WTC11 (cell line): ENCODE measurements at regions not wholly inside any gene's neighbourhood (a gene's known extent, or its start where the extent isn't known, plus 50 kb on each side); places are given as distances from the start of the nearest gene placed in this dataset.

Experiments
- ATAC-seq: fragments of 200-7000 bp; cut with Tn5 transposase; 2 replicates; pipeline ENCODE4 v1.10.0; 2021; ENCODE audit warnings: mild to moderate bottlenecking, moderate library complexity
- CTCF ChIA-PET: fragments of 300-600 bp; sonication (Branson Sonifier 250); formaldehyde crosslinking; loops from one replicate; lab custom pipeline; 2021; ENCODE audit warnings: antibody characterized with exemption; lab: Charles Lee
- POLR2A ChIA-PET: fragments of 350-600 bp; sonication (Branson Sonifier 250); formaldehyde crosslinking; loops from one replicate; lab custom pipeline; 2021; ENCODE audit warnings: antibody characterized with exemption; lab: Charles Lee
- DNase-seq: peaks from one replicate; pipeline ENCODE4 v3.0.0; 2021; ENCODE audit warnings: low spot score
- H3K27ac Mint-ChIP-seq: 2 replicates; pipeline ENCODE4 v1.8.0; 2021; ENCODE audit warnings: mixed read lengths
- H3K27me3 Mint-ChIP-seq: 2 replicates; pipeline ENCODE4 v1.8.0; 2021; ENCODE audit warnings: low read depth, mild to moderate bottlenecking, moderate library complexity, mixed read lengths
- H3K36me3 Mint-ChIP-seq: 2 replicates; pipeline ENCODE4 v1.8.0; 2021; ENCODE audit warnings: mixed read lengths
- H3K4me1 Mint-ChIP-seq: 2 replicates; pipeline ENCODE4 v1.8.0; 2022; ENCODE audit warnings: mixed read lengths
- H3K4me3 Mint-ChIP-seq: 2 replicates; pipeline ENCODE4 v1.8.0; 2021; ENCODE audit warnings: mild to moderate bottlenecking, moderate library complexity, mixed read lengths
- H3K9me3 Mint-ChIP-seq: 2 replicates; pipeline ENCODE4 v1.8.0; 2021; ENCODE audit warnings: mixed read lengths
- ATF1 ChIP-seq: sonication (generic); formaldehyde crosslinking; IDR thresholded peaks from 2 replicates; pipeline ENCODE4 v1.8.1; 2023; ENCODE audit warnings: mild to moderate bottlenecking, moderate library complexity, missing genetic modification reagents
- CREM ChIP-seq: sonication (generic); formaldehyde crosslinking; IDR thresholded peaks from 2 replicates; pipeline ENCODE4 v1.8.1; 2022; ENCODE audit warnings: mild to moderate bottlenecking, missing genetic modification reagents, moderate library complexity
- ELF4 ChIP-seq: sonication (generic); formaldehyde crosslinking; IDR thresholded peaks from 2 replicates; pipeline ENCODE4 v1.8.1; 2022; ENCODE audit warnings: low read depth, mild to moderate bottlenecking, moderate library complexity, missing genetic modification reagents
- EMX1 ChIP-seq: fragments of 250-450 bp; sonication (Bioruptor Pico); IDR thresholded peaks from 2 replicates; pipeline ENCODE4 v1.8.0; 2021; ENCODE audit warnings: mild to moderate bottlenecking
- FOXJ3 ChIP-seq: sonication (generic); formaldehyde crosslinking; IDR thresholded peaks from 2 replicates; pipeline ENCODE4 v1.9.0; 2021; ENCODE audit warnings: missing genetic modification reagents, mild to moderate bottlenecking, borderline replicate concordance
- HMGA2 ChIP-seq: fragments of 250-450 bp; sonication (Bioruptor Pico); IDR thresholded peaks from 2 replicates; pipeline ENCODE4 v1.4.0; 2021; ENCODE audit warnings: mild to moderate bottlenecking, moderate library complexity
- HMGXB4 ChIP-seq: sonication (generic); formaldehyde crosslinking; IDR thresholded peaks from 2 replicates; pipeline ENCODE4 v1.8.1; 2023; ENCODE audit warnings: mild to moderate bottlenecking, moderate library complexity, missing genetic modification reagents
- JAZF1 ChIP-seq: fragments of 250-450 bp; sonication (Bioruptor Pico); IDR thresholded peaks from 2 replicates; pipeline ENCODE4 v1.9.0; 2021; ENCODE audit warnings: moderate library complexity, mild to moderate bottlenecking, inconsistent platforms
- JUN ChIP-seq: sonication (generic); formaldehyde crosslinking; IDR thresholded peaks from 2 replicates; pipeline ENCODE4 v1.8.0; 2023; ENCODE audit warnings: mild to moderate bottlenecking, missing genetic modification reagents
- MLX ChIP-seq: sonication (generic); formaldehyde crosslinking; IDR thresholded peaks from 2 replicates; pipeline ENCODE4 v1.8.1; 2023; ENCODE audit warnings: mild to moderate bottlenecking, missing genetic modification reagents, moderate library complexity
- NFE2L1 ChIP-seq: sonication (generic); formaldehyde crosslinking; IDR thresholded peaks from 2 replicates; pipeline ENCODE4 v1.8.1; 2023; ENCODE audit warnings: missing genetic modification reagents
- OVOL2 ChIP-seq: fragments of 250-450 bp; sonication (Bioruptor Pico); IDR thresholded peaks from 2 replicates; pipeline ENCODE4 v1.9.0; 2021; ENCODE audit warnings: mild to moderate bottlenecking, borderline replicate concordance
- PRRX2 ChIP-seq: fragments of 250-450 bp; sonication (Bioruptor Pico); IDR thresholded peaks from 2 replicates; pipeline ENCODE4 v1.8.0; 2021; ENCODE audit warnings: mild to moderate bottlenecking
- SP1 ChIP-seq: sonication (generic); formaldehyde crosslinking; conservative IDR thresholded peaks from 2 replicates; pipeline ENCODE4 v1.8.1; 2022; ENCODE audit warnings: missing genetic modification reagents
- ZNF121 ChIP-seq: sonication (generic); formaldehyde crosslinking; IDR thresholded peaks from 2 replicates; pipeline ENCODE4 v1.8.0; 2023; ENCODE audit warnings: missing genetic modification reagents
- ZNF232 ChIP-seq: sonication (generic); formaldehyde crosslinking; IDR thresholded peaks from 2 replicates; pipeline ENCODE4 v1.8.0; 2022; ENCODE audit warnings: mild to moderate bottlenecking, missing genetic modification reagents
- ZNF671 ChIP-seq: fragments of 250-450 bp; sonication (Bioruptor Pico); IDR thresholded peaks from 2 replicates; pipeline ENCODE4 v1.8.0; 2021; ENCODE audit warnings: mild to moderate bottlenecking
- TF ChIP-seq, protein P1 (sequence below): sonication (generic); formaldehyde crosslinking; IDR thresholded peaks from 2 replicates; pipeline ENCODE4 v1.8.0; 2022; ENCODE audit warnings: mild to moderate bottlenecking, missing genetic modification reagents
- TF ChIP-seq, protein P2 (sequence below): sonication (generic); formaldehyde crosslinking; IDR thresholded peaks from 2 replicates; pipeline ENCODE4 v1.8.1; 2022; ENCODE audit warnings: mild to moderate bottlenecking, moderate library complexity, missing genetic modification reagents
- TF ChIP-seq, protein P3 (sequence below): sonication (generic); formaldehyde crosslinking; IDR thresholded peaks from 2 replicates; pipeline ENCODE4 v1.8.0; 2023; ENCODE audit warnings: mild to moderate bottlenecking, missing genetic modification reagents
- TF ChIP-seq, protein P4 (sequence below): sonication (generic); formaldehyde crosslinking; IDR thresholded peaks from 2 replicates; pipeline ENCODE4 v1.8.0; 2023; ENCODE audit warnings: missing genetic modification reagents, mild to moderate bottlenecking, borderline replicate concordance
- TF ChIP-seq, protein P5 (sequence below): sonication (generic); formaldehyde crosslinking; IDR thresholded peaks from 2 replicates; pipeline ENCODE4 v1.8.0; 2022; ENCODE audit warnings: mild to moderate bottlenecking, missing genetic modification reagents

DNA sequence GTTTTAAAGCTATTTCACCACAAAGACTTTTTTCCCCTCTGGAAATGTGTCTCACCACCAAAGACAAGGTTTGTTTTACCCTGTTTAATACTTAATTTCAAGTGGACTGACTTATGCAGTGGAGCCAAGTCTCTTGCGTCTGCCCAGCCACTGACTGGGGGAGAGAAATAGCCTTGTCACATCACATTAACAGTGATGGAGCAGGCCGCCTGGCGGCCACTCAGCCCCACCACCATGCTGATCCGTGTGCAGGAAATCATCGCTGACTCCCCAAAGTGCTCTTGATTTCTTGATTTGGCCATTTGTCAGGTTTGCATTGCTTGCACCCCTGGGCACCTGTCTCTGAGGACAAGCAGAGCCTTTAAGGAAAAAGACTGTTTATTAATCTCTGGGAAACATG, 334.1 kb downstream of the GLRX3 start (continued):
- no peak for TF ChIP-seq JUN (CRISPR knock-in tag)
- no peak for TF ChIP-seq HMGXB4 (CRISPR knock-in tag)

- POLR2A ChIA-PET, result no interaction called here
- no peak overlapping the region for H3K4me3 Mint-ChIP-seq
- DNase-seq, result no peak
- peaks cover 32% of the 10 kb centered on the region for H3K27me3 Mint-ChIP-seq
- TF ChIP-seq OVOL2 (no peak), EMX1 (CRISPR knock-in tag) (no peak), JAZF1 (CRISPR knock-in tag) (no peak), CREM (CRISPR knock-in tag) (no peak), ZNF121 (no peak), PRRX2 (CRISPR knock-in tag) (no peak), JUN (CRISPR knock-in tag) (no peak), SP1 (CRISPR knock-in tag) (no peak), FOXJ3 (no peak)
- TF ChIP-seq, protein P1, sequence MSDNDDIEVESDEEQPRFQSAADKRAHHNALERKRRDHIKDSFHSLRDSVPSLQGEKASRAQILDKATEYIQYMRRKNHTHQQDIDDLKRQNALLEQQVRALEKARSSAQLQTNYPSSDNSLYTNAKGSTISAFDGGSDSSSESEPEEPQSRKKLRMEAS (CRISPR knock-in tag), result no peak
- H3K36me3 Mint-ChIP-seq, result peaks cover 90% of the 10 kb centered on the region
- peaks cover 89% of the 10 kb centered on the region for H3K9me3 Mint-ChIP-seq
- CTCF ChIA-PET, result no interaction called here
- no peak for ATAC-seq
- H3K27ac Mint-ChIP-seq, result no peak overlapping the region
- no peaks in the 10 kb centered on the region for H3K4me1 Mint-ChIP-seq
Measured at GRCh38 chr10:130470973-130471372, 334.8 kb downstream of the GLRX3 start.

GRCh38 chr10:130471486-130471885, 335.3 kb downstream of the GLRX3 start:
- DNase-seq (no peak), ATAC-seq (no peak)
- Mint-ChIP-seq H3K36me3 (peaks cover 92% of the 10 kb centered on the region), H3K4me3 (no peak overlapping the region), H3K27me3 (peaks cover 30% of the 10 kb centered on the region), H3K4me1 (no peaks in the 10 kb centered on the region), H3K27ac (no peak overlapping the region), H3K9me3 (peaks cover 90% of the 10 kb centered on the region)
- ChIA-PET POLR2A (no interaction called here), CTCF (no interaction called here)
- no peak for TF ChIP-seq ZNF232
- no peak for TF ChIP-seq ELF4 (CRISPR knock-in tag)
- TF ChIP-seq HMGXB4 (CRISPR knock-in tag), result no peak
- TF ChIP-seq HMGA2 (CRISPR knock-in tag), result no peak
- TF ChIP-seq, protein P2, sequence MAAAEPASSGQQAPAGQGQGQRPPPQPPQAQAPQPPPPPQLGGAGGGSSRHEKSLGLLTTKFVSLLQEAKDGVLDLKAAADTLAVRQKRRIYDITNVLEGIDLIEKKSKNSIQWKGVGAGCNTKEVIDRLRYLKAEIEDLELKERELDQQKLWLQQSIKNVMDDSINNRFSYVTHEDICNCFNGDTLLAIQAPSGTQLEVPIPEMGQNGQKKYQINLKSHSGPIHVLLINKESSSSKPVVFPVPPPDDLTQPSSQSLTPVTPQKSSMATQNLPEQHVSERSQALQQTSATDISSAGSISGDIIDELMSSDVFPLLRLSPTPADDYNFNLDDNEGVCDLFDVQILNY (CRISPR knock-in tag), result no peak
- TF ChIP-seq NFE2L1, result no peak
- TF ChIP-seq, protein P3, sequence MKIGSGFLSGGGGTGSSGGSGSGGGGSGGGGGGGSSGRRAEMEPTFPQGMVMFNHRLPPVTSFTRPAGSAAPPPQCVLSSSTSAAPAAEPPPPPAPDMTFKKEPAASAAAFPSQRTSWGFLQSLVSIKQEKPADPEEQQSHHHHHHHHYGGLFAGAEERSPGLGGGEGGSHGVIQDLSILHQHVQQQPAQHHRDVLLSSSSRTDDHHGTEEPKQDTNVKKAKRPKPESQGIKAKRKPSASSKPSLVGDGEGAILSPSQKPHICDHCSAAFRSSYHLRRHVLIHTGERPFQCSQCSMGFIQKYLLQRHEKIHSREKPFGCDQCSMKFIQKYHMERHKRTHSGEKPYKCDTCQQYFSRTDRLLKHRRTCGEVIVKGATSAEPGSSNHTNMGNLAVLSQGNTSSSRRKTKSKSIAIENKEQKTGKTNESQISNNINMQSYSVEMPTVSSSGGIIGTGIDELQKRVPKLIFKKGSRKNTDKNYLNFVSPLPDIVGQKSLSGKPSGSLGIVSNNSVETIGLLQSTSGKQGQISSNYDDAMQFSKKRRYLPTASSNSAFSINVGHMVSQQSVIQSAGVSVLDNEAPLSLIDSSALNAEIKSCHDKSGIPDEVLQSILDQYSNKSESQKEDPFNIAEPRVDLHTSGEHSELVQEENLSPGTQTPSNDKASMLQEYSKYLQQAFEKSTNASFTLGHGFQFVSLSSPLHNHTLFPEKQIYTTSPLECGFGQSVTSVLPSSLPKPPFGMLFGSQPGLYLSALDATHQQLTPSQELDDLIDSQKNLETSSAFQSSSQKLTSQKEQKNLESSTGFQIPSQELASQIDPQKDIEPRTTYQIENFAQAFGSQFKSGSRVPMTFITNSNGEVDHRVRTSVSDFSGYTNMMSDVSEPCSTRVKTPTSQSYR, result no peak
- no peak for TF ChIP-seq ATF1 (CRISPR knock-in tag)
- TF ChIP-seq, protein P4, sequence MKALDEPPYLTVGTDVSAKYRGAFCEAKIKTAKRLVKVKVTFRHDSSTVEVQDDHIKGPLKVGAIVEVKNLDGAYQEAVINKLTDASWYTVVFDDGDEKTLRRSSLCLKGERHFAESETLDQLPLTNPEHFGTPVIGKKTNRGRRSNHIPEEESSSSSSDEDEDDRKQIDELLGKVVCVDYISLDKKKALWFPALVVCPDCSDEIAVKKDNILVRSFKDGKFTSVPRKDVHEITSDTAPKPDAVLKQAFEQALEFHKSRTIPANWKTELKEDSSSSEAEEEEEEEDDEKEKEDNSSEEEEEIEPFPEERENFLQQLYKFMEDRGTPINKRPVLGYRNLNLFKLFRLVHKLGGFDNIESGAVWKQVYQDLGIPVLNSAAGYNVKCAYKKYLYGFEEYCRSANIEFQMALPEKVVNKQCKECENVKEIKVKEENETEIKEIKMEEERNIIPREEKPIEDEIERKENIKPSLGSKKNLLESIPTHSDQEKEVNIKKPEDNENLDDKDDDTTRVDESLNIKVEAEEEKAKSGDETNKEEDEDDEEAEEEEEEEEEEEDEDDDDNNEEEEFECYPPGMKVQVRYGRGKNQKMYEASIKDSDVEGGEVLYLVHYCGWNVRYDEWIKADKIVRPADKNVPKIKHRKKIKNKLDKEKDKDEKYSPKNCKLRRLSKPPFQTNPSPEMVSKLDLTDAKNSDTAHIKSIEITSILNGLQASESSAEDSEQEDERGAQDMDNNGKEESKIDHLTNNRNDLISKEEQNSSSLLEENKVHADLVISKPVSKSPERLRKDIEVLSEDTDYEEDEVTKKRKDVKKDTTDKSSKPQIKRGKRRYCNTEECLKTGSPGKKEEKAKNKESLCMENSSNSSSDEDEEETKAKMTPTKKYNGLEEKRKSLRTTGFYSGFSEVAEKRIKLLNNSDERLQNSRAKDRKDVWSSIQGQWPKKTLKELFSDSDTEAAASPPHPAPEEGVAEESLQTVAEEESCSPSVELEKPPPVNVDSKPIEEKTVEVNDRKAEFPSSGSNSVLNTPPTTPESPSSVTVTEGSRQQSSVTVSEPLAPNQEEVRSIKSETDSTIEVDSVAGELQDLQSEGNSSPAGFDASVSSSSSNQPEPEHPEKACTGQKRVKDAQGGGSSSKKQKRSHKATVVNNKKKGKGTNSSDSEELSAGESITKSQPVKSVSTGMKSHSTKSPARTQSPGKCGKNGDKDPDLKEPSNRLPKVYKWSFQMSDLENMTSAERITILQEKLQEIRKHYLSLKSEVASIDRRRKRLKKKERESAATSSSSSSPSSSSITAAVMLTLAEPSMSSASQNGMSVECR, result no peak
- no peak for TF ChIP-seq JUN (CRISPR knock-in tag)
- TF ChIP-seq, protein P5, sequence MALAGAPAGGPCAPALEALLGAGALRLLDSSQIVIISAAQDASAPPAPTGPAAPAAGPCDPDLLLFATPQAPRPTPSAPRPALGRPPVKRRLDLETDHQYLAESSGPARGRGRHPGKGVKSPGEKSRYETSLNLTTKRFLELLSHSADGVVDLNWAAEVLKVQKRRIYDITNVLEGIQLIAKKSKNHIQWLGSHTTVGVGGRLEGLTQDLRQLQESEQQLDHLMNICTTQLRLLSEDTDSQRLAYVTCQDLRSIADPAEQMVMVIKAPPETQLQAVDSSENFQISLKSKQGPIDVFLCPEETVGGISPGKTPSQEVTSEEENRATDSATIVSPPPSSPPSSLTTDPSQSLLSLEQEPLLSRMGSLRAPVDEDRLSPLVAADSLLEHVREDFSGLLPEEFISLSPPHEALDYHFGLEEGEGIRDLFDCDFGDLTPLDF (CRISPR knock-in tag), result no peak
- no peak for TF ChIP-seq ZNF671 (CRISPR knock-in tag)
- no peak for TF ChIP-seq MLX (CRISPR knock-in tag)
